ENCODE measurements at regions not wholly inside any gene's neighbourhood (a gene's known extent, or its start where the extent isn't known, plus 50 kb on each side); places are given as distances from the start of the nearest gene placed in this dataset.

DNA sequence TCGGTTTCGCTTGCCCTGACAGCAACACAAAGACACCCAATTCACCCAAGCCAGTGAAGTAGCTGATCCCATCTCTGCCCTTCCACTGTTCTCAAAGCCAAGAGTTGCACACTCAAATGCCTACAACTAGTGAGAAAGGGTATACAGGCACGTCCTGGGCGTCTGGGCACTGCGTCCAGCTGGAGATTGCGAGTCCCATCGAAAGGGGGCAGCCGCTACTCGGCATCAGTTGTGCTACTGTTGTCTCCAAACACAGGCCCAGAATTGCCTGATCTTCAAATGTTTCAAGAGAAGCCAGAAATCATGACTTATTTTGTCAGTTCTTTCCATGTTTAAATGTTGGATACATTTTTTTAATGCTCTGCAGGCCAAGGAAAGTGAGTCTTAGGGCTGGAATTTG, 487.8 kb downstream of the BCOR start:
- TF ChIP-seq, protein P1, sequence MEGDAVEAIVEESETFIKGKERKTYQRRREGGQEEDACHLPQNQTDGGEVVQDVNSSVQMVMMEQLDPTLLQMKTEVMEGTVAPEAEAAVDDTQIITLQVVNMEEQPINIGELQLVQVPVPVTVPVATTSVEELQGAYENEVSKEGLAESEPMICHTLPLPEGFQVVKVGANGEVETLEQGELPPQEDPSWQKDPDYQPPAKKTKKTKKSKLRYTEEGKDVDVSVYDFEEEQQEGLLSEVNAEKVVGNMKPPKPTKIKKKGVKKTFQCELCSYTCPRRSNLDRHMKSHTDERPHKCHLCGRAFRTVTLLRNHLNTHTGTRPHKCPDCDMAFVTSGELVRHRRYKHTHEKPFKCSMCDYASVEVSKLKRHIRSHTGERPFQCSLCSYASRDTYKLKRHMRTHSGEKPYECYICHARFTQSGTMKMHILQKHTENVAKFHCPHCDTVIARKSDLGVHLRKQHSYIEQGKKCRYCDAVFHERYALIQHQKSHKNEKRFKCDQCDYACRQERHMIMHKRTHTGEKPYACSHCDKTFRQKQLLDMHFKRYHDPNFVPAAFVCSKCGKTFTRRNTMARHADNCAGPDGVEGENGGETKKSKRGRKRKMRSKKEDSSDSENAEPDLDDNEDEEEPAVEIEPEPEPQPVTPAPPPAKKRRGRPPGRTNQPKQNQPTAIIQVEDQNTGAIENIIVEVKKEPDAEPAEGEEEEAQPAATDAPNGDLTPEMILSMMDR (IDR thresholded peaks at IDR 0.05), result no peak
- TF ChIP-seq POLR2A (IDR thresholded peaks at IDR 0.05) (no peak), EP300 (IDR thresholded peaks at IDR 0.05) (no peak)

All from ovary (tissue), 3 donors.